IMR-90 (cell line): ENCODE measurements at regions not wholly inside any gene's neighbourhood (a gene's known extent, or its start where the extent isn't known, plus 50 kb on each side); places are given as distances from the start of the nearest gene placed in this dataset.

Source experiments
- ATAC-seq: fragments of 200-7000 bp; cut with Tn5 transposase; 2 replicates; pipeline ENCODE4 v1.9.1; 2020; ENCODE audit warnings: low read depth, mild to moderate bottlenecking, moderate library complexity
- BruUV-seq: library from RNA; stranded (reverse); fragments of 400-500 nt; replicated peaks from 2 replicates; lab custom pipeline; 2021; lab: Mats Ljungman, UMichigan
- CTCF ChIA-PET: fragments of 300-600 bp; formaldehyde crosslinking; extraction: SDS; loops from one replicate; lab custom pipeline; 2021; ENCODE audit warnings: antibody characterized with exemption; lab: Yijun Ruan, JAX
- POLR2A ChIA-PET: fragments of 300-600 bp; sonication (Branson Sonifier 250); formaldehyde crosslinking; loops from one replicate; lab custom pipeline; 2022; ENCODE audit warnings: antibody characterized with exemption; ENCODE audit not compliant: unreplicated experiment; lab: Charles Lee
- DNase-seq: peaks from one replicate; pipeline ENCODE4 v3.0.0; 2013
- H2AFZ ChIP-seq: replicated peaks from 2 replicates; pipeline ENCODE3; 2013; ENCODE audit warnings: low read length, mild to moderate bottlenecking; ENCODE audit not compliant: poor library complexity
- H2AK5ac ChIP-seq: 2 replicates; pipeline ENCODE4 v1.6.1; 2013; ENCODE audit warnings: low read depth, low read length, inconsistent platforms
- H2AK9ac ChIP-seq: replicated peaks from 2 replicates; pipeline ENCODE3; 2013; ENCODE audit warnings: mild to moderate bottlenecking, low read depth, low read length, moderate library complexity; ENCODE audit not compliant: poor library complexity
- H2BK120ac ChIP-seq: 2 replicates; pipeline ENCODE4 v1.6.1; 2013; ENCODE audit warnings: low read depth, low read length, inconsistent platforms
- H2BK15ac ChIP-seq: 3 replicates; pipeline ENCODE4 v1.6.1; 2013; ENCODE audit warnings: low read depth, low read length, inconsistent platforms
- H2BK20ac ChIP-seq: 2 replicates; pipeline ENCODE4 v1.6.1; 2013; ENCODE audit warnings: low read depth, mild to moderate bottlenecking, inconsistent platforms, low read length, moderate library complexity
- H2BK5ac ChIP-seq: 2 replicates; pipeline ENCODE4 v1.6.1; 2013; ENCODE audit warnings: mild to moderate bottlenecking, low read depth, low read length, inconsistent platforms; ENCODE audit not compliant: poor library complexity, severe bottlenecking
- H3K14ac ChIP-seq: replicated peaks from 2 replicates; pipeline ENCODE4 v1.6.1; 2013; ENCODE audit warnings: low read depth, low read length, inconsistent platforms
- H3K18ac ChIP-seq: 2 replicates; pipeline ENCODE4 v1.6.1; 2013; ENCODE audit warnings: low read depth, low read length, control low read depth
- H3K23ac ChIP-seq: 2 replicates; pipeline ENCODE4 v1.6.1; 2013; ENCODE audit warnings: low read depth, low read length, inconsistent platforms
- H3K27ac ChIP-seq: 2 replicates; pipeline ENCODE4 v1.5.1; 2013; ENCODE audit warnings: mild to moderate bottlenecking, control low read depth, low read length; ENCODE audit not compliant: insufficient read depth
- H3K27me3 ChIP-seq: 2 replicates; pipeline ENCODE4 v1.6.1; 2013; ENCODE audit warnings: low read length; ENCODE audit not compliant: control insufficient read depth, insufficient read depth
- H3K36me3 ChIP-seq: 2 replicates; pipeline ENCODE4 v1.6.1; 2013; ENCODE audit warnings: low read length, mixed read lengths; ENCODE audit not compliant: control insufficient read depth, insufficient read depth
- H3K4ac ChIP-seq: 2 replicates; pipeline ENCODE4 v1.6.1; 2013; ENCODE audit warnings: low read depth, low read length, inconsistent platforms
- H3K4me1 ChIP-seq: 2 replicates; pipeline ENCODE4 v1.6.1; 2013; ENCODE audit warnings: low read length, mixed read lengths; ENCODE audit not compliant: control insufficient read depth, insufficient read depth
- H3K4me2 ChIP-seq: 2 replicates; pipeline ENCODE4 v1.6.1; 2013; ENCODE audit warnings: low read depth, mild to moderate bottlenecking, control low read depth, low read length, moderate library complexity
- H3K4me3 ChIP-seq: 2 replicates; pipeline ENCODE4 v1.5.1; 2013; ENCODE audit warnings: low read depth, mild to moderate bottlenecking, control low read depth, low read length, moderate library complexity; ENCODE audit not compliant: insufficient read depth
- H3K56ac ChIP-seq: 2 replicates; pipeline ENCODE4 v1.6.1; 2013; ENCODE audit warnings: low read length, inconsistent platforms; ENCODE audit not compliant: insufficient read depth; ENCODE audit errors: extremely low read depth
- H3K79me1 ChIP-seq, 2 experiments: 2 replicates each; pipeline ENCODE4 v1.6.1; 2013; ENCODE audit warnings: low read length in 2 of 2, inconsistent platforms in 1 of 2, low read depth in 1 of 2
- H3K9ac ChIP-seq: 2 replicates; pipeline ENCODE4 v1.6.1; 2013; ENCODE audit warnings: low read depth, low read length, control low read depth
- H3K9me1 ChIP-seq: 2 replicates; pipeline ENCODE4 v1.6.1; 2013; ENCODE audit warnings: low read length, inconsistent platforms; ENCODE audit not compliant: insufficient read depth
- H3K9me3 ChIP-seq: 2 replicates; pipeline ENCODE4 v1.6.1; 2013; ENCODE audit warnings: low read length; ENCODE audit not compliant: control insufficient read depth, insufficient read depth
- H4K20me1 ChIP-seq: 2 replicates; pipeline ENCODE4 v1.6.1; 2013; ENCODE audit warnings: low read length, inconsistent platforms; ENCODE audit not compliant: insufficient read depth
- H4K5ac ChIP-seq: 2 replicates; pipeline ENCODE4 v1.6.1; 2013; ENCODE audit warnings: mild to moderate bottlenecking, low read depth, low read length, control low read depth
- H4K8ac ChIP-seq, 2 experiments: 2 replicates each; pipeline ENCODE4 v1.6.1; 2013; ENCODE audit warnings: low read depth in 2 of 2, low read length in 2 of 2, control low read depth in 1 of 2, inconsistent platforms in 1 of 2
- H4K91ac ChIP-seq: 2 replicates; pipeline ENCODE4 v1.6.1; 2013; ENCODE audit warnings: low read depth, low read length, inconsistent platforms; ENCODE audit not compliant: insufficient read depth
- CEBPB ChIP-seq: IDR thresholded peaks from 2 replicates; pipeline ENCODE4 v1.6.1; 2012; ENCODE audit warnings: low read depth, low read length, improper control_type of control experiment
- ELK1 ChIP-seq: fragments of 150-350 bp; IDR thresholded peaks from 2 replicates; pipeline ENCODE4 v1.6.1; 2016; ENCODE audit warnings: low read depth, mild to moderate bottlenecking, low read length, moderate library complexity, borderline replicate concordance
- FOS ChIP-seq: fragments of 150-350 bp; IDR thresholded peaks from 2 replicates; pipeline ENCODE4 v1.6.1; 2016; ENCODE audit warnings: low read depth, low read length
- MXI1 ChIP-seq: IDR thresholded peaks from 2 replicates; pipeline ENCODE4 v1.6.1; 2012; ENCODE audit warnings: low read depth, mild to moderate bottlenecking, low read length, moderate library complexity, borderline replicate concordance
- RFX5 ChIP-seq: IDR thresholded peaks from 2 replicates; pipeline ENCODE4 v1.8.0; 2012; ENCODE audit warnings: low read depth, mild to moderate bottlenecking, low read length, moderate library complexity
- SMC3 ChIP-seq: fragments of 150-350 bp; IDR thresholded peaks from 2 replicates; pipeline ENCODE4 v1.6.1; 2016; ENCODE audit warnings: low read depth, mild to moderate bottlenecking, antibody characterized with exemption, low read length, moderate library complexity
- USF2 ChIP-seq: fragments of 150-350 bp; IDR thresholded peaks from 2 replicates; pipeline ENCODE4 v1.6.1; 2017; ENCODE audit warnings: mild to moderate bottlenecking, antibody characterized with exemption, low read length, low read depth
- WGBS, 2 experiments: methylation state at CpG; one replicate each; pipeline versions ENCODE4 v1.1.5 to v1.1.7; 2013; ENCODE audit warnings: missing lambda C conversion rate in 2 of 2; ENCODE audit not compliant: insufficient read length in 1 of 2; ENCODE audit errors: extremely low coverage in 2 of 2; 5-methylcytosine and 5-hydroxymethylcytosine counted together
- dilution Hi-C: fragments of 300-500 bp; cut with HindIII; formaldehyde crosslinking; loops from one replicate; pipeline ENCODE4 v1.14.3; 2018; ENCODE audit warnings: low sequenced_read_pairs; ENCODE audit not compliant: unreplicated experiment
- in situ Hi-C: fragments of 300-500 bp; cut with MboI; formaldehyde crosslinking; loops from 3 replicates; pipeline ENCODE4 v1.14.3; 2019; ENCODE audit warnings: low sequenced_read_pairs, inconsistent platforms, mixed read lengths
- intact Hi-C: fragments of 100-400 bp; cut with micrococcal nuclease; formaldehyde crosslinking; loops from 2 replicates; pipeline ENCODE4 v1.10.0; 2022

GRCh38 chr11:11209967-11210366, 143.1 kb downstream of the CSNK2A3 start:
- 0 out of 2 replicates have a peak, but pooled peaks cover 3% of the 10 kb centered on the region for H3K9me1 ChIP-seq
- H3K56ac ChIP-seq = no peak overlapping the region
- H3K18ac ChIP-seq = no peak overlapping the region
- H3K23ac ChIP-seq = no peak overlapping the region
- dilution Hi-C loops = no loop called here
- ATAC-seq = no peak
- DNase-seq = no peak
- intact Hi-C loops = no loop called here
- H2BK20ac ChIP-seq = no peak overlapping the region
- no peak overlapping the region for H2AFZ ChIP-seq
- no peak overlapping the region for H2BK15ac ChIP-seq
- H3K9ac ChIP-seq = no peak overlapping the region
- H3K36me3 ChIP-seq = no peaks in the 10 kb centered on the region
- no peaks in the 10 kb centered on the region for H4K20me1 ChIP-seq
- no peak overlapping the region for H3K4ac ChIP-seq
- H4K91ac ChIP-seq = no peak overlapping the region
- no peak overlapping the region for H2AK5ac ChIP-seq
- no peak overlapping the region for H2BK5ac ChIP-seq
- in situ Hi-C loops = no loop called here
- H3K9me3 ChIP-seq = no peaks in the 10 kb centered on the region
- BruUV-seq = no TSS peak
- no peak overlapping the region for H2BK120ac ChIP-seq
- POLR2A ChIA-PET = no interaction called here
- TF ChIP-seq SMC3 = no peak
- no peak for TF ChIP-seq USF2
- TF ChIP-seq FOS = no peak
- TF ChIP-seq MXI1 = no peak
- TF ChIP-seq CEBPB = no peak
- no peak for TF ChIP-seq RFX5
- TF ChIP-seq ELK1 = no peak
- H3K27me3 ChIP-seq = peaks cover 42% of the 10 kb centered on the region
- H3K27ac ChIP-seq = no peak overlapping the region
- no peak overlapping the region for H3K14ac ChIP-seq
- no peak overlapping the region for H2AK9ac ChIP-seq
- CTCF ChIA-PET = no interaction called here
- H4K8ac ChIP-seq = no peak overlapping the region
- H3K4me2 ChIP-seq = no peak overlapping the region
- H3K4me1 ChIP-seq = no peaks in the 10 kb centered on the region
- no peaks in the 10 kb centered on the region for H3K79me1 ChIP-seq
- no peak overlapping the region for H4K5ac ChIP-seq
- H3K4me3 ChIP-seq = no peak overlapping the region
- WGBS, 2 experiments = no CpG with 5 or more reads among the region's 2 CpGs
